GM13977 (cell line): ENCODE measurements at regions not wholly inside any gene's neighbourhood (a gene's known extent, or its start where the extent isn't known, plus 50 kb on each side); places are given as distances from the start of the nearest gene placed in this dataset.

ENCODE experiments used
- DNase-seq: peaks from one replicate; pipeline ENCODE4 v3.0.0; 2012; ENCODE audit warnings: low spot score
- CTCF ChIP-seq: IDR thresholded peaks from 2 replicates; pipeline ENCODE4 v1.5.1; 2012; ENCODE audit warnings: mild to moderate bottlenecking, control low read depth; ENCODE audit not compliant: insufficient read depth; ENCODE audit errors: extremely low read depth, missing control alignments
- in situ Hi-C: fragments of 300-500 bp; cut with MboI; formaldehyde crosslinking; loops from one replicate; pipeline ENCODE4 v1.12.0; 2022; ENCODE audit warnings: low sequenced_read_pairs, low pct_unique_long_range_greater_than_20kb, mixed read lengths, inconsistent platforms; ENCODE audit not compliant: unreplicated experiment

GRCh38 chr1:169041366-169041765, 65.1 kb upstream of the ATP1B1 start:
- TF ChIP-seq CTCF, result no peak
- no peak for DNase-seq
- in situ Hi-C loops, result no loop called here

- no peak for TF ChIP-seq CTCF
- in situ Hi-C loops, result no loop called here
- DNase-seq, result no peak
Measured at GRCh38 chr1:169042377-169042776, 64.1 kb upstream of the ATP1B1 start.

GRCh38 chr1:169043823-169044222, 62.7 kb upstream of the ATP1B1 start:
- DNase-seq, result no peak
- in situ Hi-C loops, result no loop called here
- TF ChIP-seq CTCF, result no peak

- no peak for TF ChIP-seq CTCF
- DNase-seq, result no peak
- in situ Hi-C loops, result no loop called here
Measured at GRCh38 chr1:169044296-169044695, 62.2 kb upstream of the ATP1B1 start.

- no peak for TF ChIP-seq CTCF
- no peak for DNase-seq
- in situ Hi-C loops, result no loop called here
Measured at GRCh38 chr1:169044971-169045370, 61.5 kb upstream of the ATP1B1 start.

- no peak for TF ChIP-seq CTCF
- in situ Hi-C loops, result no loop called here
- no peak for DNase-seq
Measured at GRCh38 chr1:169046671-169047070, 59.8 kb upstream of the ATP1B1 start.

GRCh38 chr1:169047074-169047473, 59.4 kb upstream of the ATP1B1 start:
- no peak for DNase-seq
- TF ChIP-seq CTCF, result no peak
- in situ Hi-C loops, result no loop called here
